Right hindlimb (tissue), 1 donor: ENCODE measurements at regions not wholly inside any gene's neighbourhood (a gene's known extent, or its start where the extent isn't known, plus 50 kb on each side); places are given as distances from the start of the nearest gene placed in this dataset.
"Not testable (repeated sequence)": the region's sequence is repeated elsewhere in the genome, so short reads cannot be mapped to it uniquely, and the experiment has no call there.

ENCODE experiments used
- DNase-seq: peaks from one replicate; pipeline ENCODE4 v3.0.0-alpha.2; 2018

DNA sequence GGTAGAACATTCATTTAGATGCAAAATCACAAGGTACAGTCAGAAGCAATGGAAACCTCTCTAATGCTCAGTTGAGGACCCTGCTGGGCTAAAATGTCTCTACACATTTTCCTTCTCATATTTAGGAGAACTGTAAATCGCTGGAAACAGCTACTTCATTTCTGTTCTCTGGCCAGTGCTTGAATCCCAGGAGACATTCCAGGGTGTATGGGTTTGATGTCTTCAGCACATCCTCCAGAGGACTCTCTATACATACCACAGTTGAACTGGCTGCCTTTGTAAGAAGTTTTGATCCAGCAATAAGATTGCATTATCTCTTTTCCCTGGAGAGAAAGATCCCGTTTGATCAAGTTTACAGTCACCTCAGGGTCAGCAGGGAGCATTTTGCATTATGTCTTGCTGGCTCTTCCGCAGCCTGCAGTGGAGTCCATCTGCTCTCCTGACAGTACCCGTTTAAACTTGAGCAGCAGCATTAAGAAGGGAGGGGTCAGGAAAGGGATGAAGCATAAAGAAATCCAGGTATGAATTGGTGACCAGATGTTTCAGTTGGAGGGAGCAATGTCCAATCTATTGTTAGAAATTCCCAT lies 676.0 kb downstream of the EPHA3 start:
- DNase-seq: peak; percentile 17

DNA sequence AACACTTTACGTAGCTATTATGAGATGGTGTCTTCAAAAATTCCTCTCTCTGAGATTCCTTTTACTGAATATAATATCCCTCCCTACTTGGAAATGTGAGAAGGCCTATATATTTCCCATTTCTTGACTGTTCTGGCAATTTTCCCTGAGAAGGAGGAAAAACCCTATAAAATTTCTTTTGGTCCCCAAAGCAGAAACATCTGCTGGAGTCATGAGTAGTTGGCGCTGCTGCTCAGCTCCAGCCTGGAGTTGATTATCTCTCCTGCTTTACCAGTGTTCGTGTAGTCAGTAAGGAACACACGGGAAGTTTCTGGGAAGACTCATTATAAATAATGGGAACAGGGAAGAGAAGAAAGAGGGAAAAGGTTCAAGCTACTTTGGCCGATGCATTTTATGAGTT lies 680.1 kb downstream of the EPHA3 start:
- peak; percentile 86 for DNase-seq

DNA sequence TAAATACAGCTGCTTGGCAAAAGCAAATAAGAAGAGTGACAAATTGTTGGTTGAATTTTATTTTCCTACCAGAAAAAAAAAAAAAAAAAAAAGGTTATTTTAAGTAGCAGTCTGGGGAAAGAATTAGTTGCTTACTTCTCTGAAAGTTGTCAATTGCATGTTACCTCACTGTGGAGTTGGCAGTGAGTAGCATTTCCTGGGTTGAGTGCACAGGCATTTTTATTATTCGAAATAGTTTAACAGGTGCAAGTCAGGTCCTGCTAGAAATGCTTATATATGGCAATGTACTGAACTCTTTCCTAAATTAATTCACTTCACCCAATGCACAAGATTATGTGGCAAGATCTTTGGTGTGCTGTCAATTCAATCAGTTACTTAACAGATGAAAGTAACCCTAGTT lies 680.6 kb downstream of the EPHA3 start:
- DNase-seq: peak; percentile 29

DNA sequence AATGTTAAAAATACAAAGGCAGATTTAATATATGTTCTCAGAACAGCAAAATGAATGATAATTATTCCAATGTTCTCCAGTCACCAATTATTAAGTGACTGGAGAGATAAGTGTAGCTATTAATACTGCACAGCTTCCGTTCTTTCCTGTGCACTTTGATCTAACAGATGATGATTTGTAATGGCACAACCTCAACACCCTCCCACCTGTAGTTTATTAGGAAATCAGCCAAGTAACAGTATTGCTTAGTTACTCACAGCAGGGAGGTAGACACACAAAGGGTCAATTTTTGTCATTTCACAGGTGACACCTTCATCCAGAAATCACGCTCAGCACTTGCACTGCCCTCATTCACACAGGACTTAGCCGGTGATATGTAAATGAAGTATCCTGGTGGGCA lies 688.1 kb downstream of the EPHA3 start:
- no peak for DNase-seq

DNA sequence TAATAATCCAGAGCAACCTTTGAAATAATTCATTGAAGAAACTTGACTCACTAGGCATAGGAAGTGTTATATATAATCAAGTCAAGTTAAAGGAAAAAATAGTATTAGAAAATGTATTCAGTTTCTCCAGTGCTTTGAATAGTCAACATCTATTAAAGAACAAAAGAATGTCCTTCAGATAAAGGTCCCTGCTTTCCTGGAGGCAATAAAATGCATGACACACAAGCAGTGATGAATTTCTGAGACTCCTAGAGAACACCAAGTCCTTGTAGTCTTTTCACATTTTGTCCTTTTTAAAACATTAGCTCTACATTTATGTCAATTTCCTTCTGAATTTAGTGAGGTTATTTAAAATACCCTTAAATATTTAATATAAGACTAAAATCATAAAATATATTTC lies 695.5 kb downstream of the EPHA3 start:
- no peak for DNase-seq

DNA sequence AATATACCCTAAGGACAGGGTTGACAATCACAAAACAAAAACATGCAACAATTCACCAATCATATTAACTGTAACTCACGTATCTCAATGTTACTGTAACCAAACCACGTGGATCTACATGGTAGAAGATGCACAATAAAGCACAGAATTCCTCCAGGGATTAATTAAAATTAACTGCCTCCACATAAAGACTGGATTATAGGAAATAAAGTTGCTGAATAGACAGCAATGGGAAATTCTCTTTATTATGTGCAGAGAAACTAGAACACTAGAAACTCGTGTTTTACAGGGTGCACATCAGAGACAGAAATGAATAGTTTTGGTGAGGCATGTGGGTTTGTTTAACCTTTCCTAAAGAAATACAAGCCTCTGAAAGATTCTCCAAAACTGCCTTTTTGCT lies 696.3 kb downstream of the EPHA3 start:
- DNase-seq: no peak

DNA sequence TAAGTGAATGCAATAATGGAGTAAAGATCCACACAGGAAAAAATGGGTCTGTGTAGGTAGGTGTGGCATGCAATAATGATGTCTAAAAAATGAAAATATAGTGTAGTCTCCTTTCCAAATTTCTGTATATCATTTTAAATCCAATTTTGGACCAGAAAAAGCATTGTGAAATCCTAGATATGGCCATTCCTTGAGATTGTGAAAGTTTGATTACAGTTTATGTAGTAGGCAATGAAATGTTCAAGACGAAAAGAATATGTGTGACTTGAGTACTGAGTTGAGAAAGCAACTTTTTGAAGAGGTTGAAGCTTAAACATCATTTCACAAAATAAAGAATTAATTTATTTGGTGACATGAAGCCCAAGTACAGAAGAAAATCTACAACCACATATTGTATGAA lies 698.7 kb downstream of the EPHA3 start:
- DNase-seq: no peak

DNA sequence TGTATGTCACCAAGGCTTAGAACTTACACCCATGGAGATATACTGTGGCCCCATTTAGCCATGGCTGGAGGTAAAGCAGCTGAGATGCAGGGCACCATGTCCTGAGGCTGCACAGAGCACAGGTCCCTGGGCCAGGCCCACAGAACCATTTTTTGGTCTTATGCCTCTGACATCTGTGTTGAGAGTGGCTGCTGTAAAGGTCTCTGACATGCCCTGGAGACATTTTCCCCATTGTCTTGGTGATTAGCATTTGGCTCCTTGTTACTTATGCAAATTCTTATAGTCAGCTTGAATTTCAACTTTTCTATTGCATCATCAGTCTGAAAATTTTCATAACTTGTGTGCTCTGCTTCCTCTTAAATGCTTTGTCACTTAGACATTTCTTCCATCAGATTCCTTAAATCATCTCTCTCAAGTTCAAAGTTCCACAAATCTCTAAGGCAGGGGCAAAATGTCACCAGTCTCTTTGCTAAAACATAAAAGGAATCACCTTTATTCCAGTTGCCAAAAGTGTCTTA lies 701.3 kb downstream of the EPHA3 start:
- no peak for DNase-seq

DNA sequence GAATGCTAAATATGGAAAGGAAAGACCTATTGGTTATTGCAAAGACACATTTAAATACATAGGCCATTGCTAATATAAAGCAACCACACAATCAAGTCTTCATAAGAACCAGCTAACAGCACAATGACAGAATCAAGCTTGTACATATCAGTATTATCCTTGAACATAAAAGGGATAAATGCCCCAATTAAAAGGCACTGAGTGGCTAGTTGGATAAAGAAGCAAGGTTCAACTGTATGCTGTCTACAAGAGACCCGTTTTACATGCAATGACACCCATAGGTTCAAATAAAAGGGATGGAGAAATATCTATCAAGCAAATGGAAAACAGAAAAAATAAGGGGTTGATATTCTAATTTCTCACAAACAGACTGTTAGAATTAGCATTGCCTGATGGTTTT lies 706.1 kb downstream of the EPHA3 start:
- no peak for DNase-seq

DNA sequence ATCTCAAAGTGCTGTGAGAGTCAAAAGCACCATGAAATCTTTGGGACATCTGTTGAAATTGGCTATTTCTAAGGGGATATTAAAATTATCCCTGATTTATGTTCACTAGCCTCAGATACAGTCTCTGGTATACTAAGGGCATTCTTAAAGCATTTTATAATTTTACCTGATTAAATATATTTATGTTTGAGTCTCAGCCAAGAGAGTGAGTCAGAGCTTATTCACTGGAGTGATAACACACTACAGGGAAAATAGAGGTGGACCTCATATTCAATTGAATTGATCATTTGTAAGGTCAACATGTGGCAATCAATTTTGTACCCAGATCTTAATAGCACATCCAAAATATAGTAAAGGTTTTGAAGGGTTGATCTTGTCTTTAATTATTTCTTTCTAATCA lies 733.6 kb downstream of the EPHA3 start:
- DNase-seq: no peak

DNA sequence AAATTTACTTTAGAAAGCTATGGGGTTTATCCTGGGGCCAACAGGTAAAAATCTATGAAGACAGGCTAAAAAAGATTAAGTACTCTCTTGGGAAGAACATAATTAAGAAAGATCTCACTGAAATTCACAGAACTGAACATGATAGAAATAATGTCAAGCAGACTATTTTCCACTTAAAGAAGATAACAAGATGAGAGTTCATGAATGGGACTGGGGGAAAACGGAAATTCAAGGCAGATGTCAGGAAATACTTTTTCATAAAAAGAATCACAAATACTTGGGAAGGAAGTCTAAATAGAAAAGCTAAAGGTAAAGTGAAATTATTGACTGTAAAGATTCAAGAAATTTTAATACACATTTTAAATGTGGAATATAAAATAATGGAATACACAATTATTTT lies 737.6 kb downstream of the EPHA3 start:
- DNase-seq: no peak

DNA sequence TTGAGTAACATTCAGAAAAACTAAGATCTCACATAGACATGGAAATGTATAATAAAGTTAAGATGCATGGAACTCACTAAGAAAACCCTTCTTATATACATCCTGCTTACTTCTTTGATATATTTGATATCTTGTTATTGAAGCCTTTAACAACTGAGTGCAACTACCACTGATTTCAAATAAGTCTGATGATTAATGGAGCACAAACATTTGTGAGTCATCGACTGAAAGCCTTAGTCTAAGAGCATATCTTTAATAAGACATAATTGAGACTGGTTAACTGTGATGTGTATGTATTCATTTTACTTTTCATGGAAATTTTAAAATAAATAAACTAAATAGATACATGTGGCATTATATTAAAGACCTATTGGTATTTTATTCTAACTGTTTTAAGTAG lies 740.5 kb downstream of the EPHA3 start:
- no peak for DNase-seq

DNA sequence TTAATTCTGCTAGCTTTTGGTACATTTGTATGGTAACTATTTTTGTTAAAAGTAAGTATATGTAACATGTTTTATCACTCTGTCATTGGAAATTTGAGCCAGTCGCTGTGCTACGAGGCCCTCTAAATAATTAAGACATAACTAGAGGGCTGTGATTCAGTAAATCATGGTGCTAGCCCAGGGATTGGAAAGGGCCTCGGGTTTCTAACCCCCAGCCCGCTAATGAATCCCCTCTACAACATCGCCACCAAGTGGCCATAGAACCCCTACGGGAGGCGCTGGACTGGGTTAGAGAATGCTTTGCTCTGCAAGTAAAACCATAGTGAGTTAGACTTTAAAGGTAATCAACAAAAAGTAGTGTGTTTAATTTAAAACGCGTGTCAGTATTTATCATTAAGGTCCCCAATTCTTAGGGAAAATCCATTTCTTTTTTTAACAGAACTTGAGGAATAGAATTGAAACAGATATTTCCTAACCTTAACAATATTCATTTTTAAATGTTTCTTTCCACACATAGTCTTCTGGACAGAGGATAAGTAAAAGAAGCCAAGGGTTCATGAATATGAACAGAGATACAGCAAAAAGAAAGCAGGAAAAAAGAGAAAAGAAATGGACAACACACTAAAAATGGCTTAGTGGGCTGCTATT lies 744.7 kb downstream of the EPHA3 start:
- DNase-seq: peak; percentile 78

DNA sequence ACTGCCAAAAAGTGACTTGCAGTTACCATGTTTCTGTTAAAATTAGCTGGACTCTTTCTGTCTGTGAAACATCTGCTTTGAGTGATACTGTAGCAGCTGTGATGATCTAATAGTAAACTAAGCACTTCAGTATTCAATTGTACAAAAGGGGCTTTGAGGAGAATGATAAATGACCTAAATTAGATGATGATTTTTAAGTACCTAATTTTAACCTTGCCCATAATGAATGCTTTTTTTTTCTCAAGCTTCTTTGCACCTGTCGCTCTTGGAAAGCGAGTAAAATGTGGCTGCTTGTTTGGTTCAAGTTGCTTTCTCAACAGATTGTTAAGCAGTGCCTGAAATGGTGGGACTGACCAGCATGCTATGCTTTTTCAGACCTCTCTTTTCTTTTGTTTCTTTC lies 752.3 kb downstream of the EPHA3 start:
- no peak for DNase-seq

DNA sequence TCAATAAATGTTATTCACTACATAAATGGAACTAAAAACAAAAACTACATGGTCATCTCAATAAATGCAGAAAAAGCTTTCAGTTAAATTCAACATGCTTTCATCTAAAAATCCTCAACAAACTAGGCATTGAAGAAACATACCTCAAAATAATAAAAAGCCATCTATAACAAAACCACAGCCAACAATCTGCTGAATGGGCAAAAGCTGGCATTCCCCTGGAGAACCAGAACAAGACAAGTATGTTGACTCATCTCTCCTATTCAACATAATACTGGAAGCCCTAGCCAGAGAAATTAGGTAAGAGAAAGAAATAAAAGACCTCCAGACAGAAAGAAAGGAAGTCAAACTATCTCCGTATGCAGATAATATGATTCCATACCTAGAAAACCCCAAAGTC lies 759.9 kb downstream of the EPHA3 start:
- DNase-seq: no peak

DNA sequence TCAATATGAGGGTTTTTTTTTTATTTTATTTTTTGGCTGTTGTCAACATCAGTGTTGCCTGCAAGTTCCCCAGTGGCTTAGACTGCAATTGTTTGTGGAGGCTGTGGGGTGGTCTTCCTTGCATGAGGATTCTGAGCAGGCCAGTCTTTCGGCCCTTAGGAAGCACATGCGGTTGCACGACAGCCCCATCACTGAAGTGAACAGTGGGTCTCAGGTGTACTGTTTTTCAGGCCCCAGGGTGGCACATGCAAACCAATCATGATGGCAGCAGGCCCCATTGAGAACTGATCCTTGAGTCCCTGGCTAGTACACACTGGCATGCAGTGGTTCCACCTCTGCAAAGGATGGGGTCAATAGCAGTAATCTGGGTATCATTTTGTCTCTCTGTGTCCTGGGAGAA lies 768.7 kb downstream of the EPHA3 start:
- DNase-seq: no peak

DNA sequence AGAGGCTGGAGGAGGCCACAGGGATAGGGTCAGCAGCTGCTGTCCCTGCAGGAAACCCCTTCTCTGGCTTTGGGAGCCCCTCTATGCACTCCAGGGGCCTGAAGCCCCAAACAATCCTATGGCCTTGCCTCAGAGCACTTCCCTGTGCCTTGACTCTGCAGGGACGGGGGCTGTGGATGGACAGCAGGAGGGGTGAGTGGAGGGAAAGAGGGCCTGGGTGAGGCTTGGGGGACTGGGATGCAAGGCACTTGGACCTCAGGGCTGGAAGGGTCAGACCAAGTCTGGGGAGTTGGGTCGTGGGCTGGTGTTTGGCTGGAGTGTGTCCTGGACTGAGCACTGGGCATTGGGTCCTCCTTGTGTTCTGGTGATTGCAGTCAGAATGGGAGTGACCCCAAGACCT lies 769.8 kb downstream of the EPHA3 start:
- DNase-seq: no peak

DNA sequence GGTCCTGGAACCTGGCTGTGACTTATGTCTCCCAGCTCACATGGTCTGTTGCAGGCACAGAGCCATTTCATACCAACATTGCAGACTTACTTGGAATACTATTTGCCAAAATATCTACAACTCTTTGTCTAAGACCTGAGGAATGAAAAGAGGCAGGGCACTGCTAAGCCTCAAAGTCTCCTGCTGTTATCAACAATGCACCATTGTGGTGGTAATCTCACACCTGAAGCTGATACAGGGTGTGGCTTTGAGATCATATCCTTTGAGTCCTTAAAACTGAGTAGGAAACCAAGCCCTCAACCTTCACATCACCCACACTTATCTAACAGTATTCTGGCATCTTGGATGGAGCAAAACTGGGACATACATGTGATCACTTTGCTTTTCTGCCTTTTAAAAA lies 782.0 kb downstream of the EPHA3 start:
- no peak for DNase-seq

DNA sequence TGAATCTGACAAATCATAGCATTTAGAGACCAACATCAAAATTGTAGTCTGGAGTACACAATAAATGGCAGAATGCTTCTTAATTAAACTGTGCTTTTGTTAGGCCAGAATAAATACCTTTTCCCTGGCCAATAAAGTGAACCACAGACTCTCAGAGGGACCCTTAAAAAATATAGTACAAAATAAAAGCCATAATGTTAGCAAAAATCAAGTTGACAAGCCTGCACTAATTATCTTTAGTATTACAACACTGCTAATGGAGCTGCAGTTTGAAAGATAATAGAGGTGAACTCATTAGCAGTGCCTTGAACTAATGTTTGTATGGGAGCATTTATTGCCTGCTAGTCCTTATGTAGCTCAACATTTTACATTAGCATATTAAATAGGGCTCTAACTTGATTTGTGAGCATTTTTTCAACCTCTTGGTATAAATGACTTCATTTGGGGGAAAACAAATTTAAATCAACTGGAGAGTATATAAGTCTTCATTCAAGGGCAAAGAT lies 801.3 kb downstream of the EPHA3 start:
- DNase-seq: no peak

DNA sequence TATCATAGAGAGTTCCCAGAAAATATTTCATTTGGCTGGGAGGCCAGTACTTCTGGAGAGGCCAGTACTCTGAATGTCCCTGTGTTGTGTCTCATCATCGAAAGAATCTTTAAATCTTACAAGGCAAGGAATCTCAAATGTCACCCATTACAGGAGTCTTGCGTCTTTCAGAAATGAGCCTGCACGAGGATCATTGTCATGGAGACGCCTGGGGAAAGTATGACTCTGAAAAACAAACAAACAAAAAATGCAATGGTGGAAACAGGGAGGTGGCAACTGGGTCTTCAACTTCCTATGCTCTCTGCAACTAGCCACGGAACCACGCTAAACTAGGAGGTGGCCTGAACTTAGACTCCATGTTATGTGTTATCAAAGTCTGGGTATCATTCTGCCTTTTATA lies 804.6 kb downstream of the EPHA3 start:
- DNase-seq: no peak

DNA sequence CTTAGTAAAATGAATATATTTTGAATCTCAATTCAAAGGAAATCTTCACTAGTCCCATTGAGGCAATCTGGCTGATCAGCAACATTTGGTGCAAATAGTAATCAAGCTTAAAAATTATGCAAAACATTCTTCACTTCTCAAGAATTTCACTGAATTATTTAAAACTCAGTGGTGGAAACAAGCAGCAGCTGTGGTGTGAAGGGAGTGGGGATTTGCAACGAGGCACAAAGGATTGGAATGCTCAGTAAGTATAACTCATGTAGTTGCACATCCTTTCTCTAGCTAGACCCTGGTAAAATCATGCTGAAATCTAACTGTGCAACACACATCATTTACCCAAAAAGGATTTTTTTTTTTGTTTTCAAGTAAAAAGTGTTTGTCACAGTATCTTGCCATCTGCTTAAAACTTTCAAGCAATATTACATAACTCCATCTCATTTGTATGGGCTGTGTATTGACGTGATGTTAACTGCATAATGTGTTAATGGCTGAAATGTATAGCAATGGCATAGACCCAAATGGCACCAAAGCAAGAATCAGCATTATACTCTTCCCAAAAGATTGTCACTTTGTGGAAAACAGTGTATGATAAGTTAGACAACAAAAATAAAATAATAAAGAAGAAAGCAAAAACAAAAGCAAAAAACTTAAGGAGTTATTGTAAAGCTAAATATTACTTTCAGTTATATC lies 816.6 kb downstream of the EPHA3 start:
- no peak for DNase-seq

DNA sequence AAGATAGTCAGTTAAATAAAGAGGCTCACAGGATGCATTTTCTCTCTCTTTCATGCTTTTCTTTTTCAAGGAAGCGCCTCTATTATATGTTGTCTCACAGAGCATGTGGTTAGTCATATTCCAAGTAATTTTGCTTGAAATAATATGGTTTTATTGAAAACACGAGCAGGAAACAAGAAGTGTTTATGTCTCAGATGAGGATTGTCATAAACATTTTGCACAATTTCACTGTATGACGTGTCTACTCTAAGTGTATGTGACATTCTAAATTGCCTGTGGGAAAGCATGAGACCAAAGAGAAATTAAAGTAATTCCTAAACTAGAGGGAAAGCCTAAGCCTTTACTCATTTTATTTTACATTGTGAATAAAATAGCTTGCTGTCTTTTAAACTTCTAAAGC lies 818.6 kb downstream of the EPHA3 start:
- no peak for DNase-seq

DNA sequence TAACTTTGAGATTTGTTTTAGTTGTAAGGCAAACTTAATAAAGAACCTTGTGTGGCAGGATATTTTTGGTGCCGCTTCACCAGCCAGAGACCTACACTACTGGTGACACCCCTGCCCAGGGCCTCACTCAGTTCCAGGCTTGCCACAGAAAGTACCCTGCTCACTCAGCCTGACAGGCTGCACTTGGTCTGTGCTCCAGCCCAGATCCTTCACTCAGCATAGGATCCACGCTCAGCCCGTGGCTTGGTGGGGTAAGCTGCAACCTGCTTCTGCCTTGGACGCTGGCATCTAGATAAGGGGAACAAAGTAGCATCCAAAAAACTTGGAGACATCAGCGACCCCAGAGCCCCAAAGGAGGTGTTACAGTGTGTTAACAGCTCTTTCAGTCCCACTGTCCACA lies 825.5 kb downstream of the EPHA3 start:
- DNase-seq: no peak

DNA sequence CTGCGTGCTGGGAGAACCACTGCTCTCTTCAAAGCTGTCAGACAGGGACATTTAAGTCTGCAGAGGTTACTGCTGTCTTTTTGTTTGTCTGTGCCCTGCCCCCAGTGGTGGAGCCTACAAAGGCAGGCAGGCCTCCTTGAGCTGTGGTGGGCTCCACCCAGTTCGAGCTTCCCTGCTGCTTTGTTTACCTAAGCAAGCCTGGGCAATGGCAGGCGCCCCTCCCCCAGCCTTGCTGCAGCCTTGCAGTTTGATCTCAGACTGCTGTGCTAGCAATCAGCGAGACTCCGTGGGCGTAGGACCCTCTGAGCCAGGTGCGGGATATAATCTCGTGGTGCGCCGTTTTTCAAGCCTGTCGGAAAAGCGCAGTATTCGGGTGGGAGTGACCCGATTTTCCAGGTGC lies 837.0 kb downstream of the EPHA3 start:
- DNase-seq: not testable (repeated sequence)
